HG03460 (cell line): ENCODE measurements at regions not wholly inside any gene's neighbourhood (a gene's known extent, or its start where the extent isn't known, plus 50 kb on each side); places are given as distances from the start of the nearest gene placed in this dataset.

ENCODE experiments used
- ATAC-seq: cut with Tn5 transposase; IDR thresholded peaks from one replicate; pipeline ENCODE4 v1.9.1; 2021; ENCODE audit not compliant: unreplicated experiment

DNA sequence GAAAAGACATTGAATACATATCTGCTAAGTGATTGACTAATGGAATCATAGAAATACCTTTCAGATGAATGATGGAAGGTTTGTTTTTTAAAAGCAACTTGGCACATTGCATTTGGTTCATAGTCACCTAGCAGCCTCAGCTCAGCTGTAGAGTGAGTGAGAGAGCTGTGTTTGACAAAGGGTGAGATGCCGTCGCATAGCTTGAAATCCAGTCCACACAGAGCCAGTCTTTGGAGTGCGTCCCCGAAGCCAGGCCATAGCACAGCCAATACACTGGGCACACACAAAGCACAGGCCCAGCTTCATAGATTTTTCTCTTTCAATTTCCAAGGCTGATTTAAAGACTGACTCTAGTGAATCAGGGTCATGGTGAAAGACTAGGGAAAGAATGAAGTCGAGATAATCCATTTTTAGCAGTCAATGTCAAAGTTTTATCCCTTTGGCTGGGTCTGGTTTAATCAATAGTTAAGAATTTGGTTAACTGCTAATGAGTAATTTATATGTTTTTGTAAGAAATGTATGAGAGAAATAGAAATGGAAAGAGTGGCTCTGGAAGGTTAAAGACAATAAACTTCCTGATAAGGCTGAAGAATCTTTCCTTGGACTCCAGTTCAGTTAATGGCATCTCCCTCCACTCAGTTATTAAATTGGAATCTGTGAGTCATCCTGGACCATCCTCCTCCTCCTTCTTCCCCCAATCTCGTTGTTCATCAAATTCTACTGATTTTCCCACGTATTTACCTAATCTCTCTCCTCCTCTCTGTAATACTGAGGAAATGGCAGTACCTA, 101.2 kb upstream of the IRF2BP2 start:
- ATAC-seq = no peak

- ATAC-seq = no peak
Measured at GRCh38 chr1:234710381-234710780, 100.4 kb upstream of the IRF2BP2 start.

DNA sequence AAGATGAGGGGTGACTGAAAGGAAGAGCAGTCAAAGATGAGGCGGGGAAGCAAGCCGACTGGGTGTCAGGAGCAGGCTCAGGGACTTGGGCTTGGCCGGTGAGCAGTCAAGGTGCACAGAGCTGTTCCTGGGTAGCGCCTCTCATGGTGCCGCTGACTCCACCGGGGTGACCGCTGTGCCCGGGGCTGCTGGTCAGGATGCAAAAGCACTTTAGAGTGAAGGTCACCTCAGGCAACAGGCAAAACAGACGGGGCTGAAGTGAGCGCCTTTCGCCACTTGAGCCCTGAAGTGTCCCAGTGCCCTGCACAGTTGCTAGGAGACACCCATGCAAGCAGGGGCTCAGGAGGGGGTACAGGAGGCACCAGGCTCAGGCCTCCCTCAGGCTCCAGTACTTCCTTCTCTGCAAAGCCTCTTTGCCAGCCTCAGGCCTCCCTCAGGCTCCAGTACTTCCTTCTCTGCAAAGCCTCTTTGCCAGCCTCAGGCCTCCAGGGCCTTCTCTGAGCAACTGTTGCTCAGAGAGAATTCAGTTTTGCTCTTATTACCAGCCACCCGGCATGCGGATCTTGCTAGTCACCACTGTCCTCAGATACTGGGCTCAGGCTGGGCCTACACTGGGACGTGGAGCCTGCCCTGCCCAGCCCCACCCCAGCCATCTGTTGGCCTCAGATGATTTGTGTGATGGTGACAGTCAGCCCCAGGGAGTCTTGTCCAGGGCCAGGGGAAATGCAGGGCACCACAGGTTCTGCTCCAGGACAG, 99.7 kb upstream of the IRF2BP2 start:
- ATAC-seq = no peak

DNA sequence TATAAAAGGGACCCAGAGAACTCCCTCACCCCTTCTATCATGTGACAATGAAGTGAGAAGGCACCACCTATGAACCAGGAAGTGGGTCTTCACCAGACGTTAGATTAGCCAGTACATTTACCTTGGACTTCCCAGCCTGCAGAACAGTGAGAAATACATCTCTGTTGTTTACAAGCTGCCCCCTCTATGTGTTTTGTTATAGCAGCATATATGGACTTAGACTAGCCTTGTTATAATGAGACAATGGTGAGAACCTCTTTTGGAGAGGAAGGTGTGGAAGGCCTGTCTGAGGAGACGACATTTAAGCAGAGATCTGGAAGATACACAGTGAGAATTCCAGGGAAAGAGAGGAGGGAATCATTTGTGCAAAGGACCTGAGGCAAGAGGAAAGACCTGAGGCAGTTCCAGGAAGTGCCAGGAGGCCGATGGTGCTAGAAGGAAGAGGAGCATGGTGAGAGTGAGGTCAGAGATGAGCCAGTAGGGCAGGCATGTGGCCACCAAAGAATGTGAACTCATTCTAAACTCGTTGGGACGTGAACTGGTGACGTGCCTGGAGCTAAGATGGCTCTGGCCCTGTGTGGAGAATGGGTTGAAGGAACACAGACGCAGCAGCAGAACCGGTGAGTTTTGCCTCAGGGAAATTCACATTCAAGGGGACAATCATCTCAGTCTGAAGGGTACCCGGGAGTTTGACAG, 98.9 kb upstream of the IRF2BP2 start:
- no peak for ATAC-seq

DNA sequence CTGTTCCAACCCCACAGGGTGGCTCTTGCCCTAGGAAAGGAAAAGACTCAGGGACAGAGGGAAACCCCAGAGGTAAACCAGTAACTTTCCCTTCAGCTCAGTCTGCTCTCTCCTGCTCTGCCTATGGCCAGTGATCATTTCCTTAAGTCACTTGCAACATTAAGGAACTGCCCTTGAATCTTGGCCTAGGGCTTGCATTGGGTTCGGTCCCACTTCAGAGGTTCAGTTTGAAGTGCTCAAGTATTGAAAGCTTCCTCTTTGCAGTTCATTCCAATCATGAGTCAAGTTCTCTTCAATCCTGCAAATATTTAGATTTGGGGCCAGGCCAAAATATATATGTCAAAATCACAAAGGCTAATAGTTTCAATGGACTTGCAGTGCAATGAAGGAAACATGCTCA, 97.7 kb upstream of the IRF2BP2 start:
- ATAC-seq = no peak

GRCh38 chr1:234706931-234707330, 97.0 kb upstream of the IRF2BP2 start:
- ATAC-seq = no peak

GRCh38 chr1:234706199-234706598, 96.2 kb upstream of the IRF2BP2 start:
- ATAC-seq = no peak

DNA sequence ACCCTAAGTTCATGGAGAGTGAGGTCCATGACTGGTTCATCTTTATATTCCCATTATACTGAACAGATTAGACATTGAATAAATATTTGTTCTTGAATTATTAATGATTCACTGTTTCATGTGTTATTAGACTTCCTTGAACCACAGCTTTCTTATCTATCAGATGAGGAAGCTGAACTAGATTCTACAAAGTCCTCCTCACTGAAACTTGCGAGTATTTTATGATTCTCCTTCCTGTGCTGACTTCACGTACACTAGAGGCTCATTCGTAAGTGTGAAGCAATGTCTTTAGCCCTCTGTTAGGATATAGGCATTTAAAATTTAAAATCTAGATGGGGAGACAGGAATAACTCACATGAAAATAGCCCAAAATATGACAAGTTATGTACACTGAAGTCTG, 95.6 kb upstream of the IRF2BP2 start:
- no peak for ATAC-seq

- ATAC-seq = no peak
Measured at GRCh38 chr1:234704106-234704887, 94.3 kb upstream of the IRF2BP2 start.

DNA sequence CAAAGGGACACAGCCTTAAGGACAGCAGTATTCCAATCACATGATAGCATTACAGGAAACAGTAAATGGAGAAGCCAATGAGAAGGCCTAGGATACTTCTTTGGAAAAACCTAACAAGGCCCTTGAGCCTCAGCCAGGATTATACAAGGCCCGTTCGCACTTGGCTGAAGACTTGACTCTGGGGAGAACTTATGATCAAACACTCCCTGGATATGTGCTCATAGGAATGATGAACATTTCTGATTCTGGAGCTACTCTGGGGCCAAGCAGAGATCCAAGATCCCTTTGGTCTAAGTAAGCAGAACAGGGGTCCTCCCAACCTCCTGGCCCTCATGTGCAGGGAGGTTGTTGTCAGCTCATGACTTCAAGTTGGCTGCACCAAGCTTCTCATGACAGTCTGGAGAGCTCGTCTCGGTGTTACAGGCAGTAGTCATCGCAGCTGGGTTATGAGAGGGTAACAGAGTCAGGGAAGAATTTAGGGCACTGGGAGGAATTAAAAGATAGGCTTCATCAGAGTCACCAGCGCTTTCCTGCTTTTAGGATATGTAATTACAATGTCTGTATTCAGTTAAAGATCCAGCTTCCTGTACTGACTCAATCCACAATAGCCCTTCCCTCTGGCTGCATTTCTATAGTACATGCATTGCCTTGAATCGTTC, 92.5 kb upstream of the IRF2BP2 start:
- ATAC-seq = no peak

- no peak for ATAC-seq
Measured at GRCh38 chr1:234701737-234702341, 91.9 kb upstream of the IRF2BP2 start.

- ATAC-seq = peak; percentile 63
Measured at GRCh38 chr1:234699795-234700665, 90.1 kb upstream of the IRF2BP2 start.

GRCh38 chr1:234698686-234699085, 88.7 kb upstream of the IRF2BP2 start:
- no peak for ATAC-seq

DNA sequence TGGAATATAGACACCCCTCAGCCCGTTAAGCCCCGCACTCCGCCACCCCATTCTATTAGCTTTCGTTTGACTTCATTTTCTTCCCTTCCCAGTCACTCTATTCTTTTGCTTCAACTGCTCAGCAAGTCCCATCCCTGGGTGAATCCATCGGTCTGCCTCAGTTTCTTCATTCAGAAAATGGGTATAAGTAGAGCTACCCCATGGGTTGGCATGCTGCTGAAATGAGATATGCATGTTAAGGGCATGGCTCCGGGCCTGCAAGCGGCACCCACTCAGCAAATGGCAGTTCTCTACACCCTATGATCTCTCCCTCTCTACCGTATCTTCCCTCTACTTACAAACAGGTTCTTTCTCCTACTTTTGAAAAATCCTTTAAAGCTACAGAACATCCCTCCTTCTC, 87.8 kb upstream of the IRF2BP2 start:
- ATAC-seq = no peak

- no peak for ATAC-seq
Measured at GRCh38 chr1:234697015-234697414, 87.0 kb upstream of the IRF2BP2 start.

DNA sequence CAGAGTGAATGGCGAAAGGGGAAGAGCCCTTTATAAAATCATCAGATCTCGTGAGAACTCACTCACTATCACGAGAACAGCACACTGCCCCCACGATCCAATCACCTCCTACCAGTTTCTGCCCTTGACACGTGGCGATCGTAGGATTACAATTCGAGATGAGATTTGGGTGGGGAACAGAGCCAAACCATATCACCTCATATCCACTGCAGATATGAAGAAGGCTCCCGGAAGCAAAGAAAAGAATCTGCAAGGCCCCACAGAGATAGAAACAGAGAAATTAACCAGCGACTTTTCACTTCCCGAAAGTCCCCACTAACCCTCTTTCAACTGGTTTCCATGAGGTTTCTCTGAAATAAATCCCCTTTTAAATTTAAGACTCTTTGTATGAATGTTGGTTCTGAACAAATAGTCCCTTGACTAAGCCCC, 86.2 kb upstream of the IRF2BP2 start:
- ATAC-seq = peak; percentile 63

- ATAC-seq = no peak
Measured at GRCh38 chr1:234694661-234695060, 84.7 kb upstream of the IRF2BP2 start.

DNA sequence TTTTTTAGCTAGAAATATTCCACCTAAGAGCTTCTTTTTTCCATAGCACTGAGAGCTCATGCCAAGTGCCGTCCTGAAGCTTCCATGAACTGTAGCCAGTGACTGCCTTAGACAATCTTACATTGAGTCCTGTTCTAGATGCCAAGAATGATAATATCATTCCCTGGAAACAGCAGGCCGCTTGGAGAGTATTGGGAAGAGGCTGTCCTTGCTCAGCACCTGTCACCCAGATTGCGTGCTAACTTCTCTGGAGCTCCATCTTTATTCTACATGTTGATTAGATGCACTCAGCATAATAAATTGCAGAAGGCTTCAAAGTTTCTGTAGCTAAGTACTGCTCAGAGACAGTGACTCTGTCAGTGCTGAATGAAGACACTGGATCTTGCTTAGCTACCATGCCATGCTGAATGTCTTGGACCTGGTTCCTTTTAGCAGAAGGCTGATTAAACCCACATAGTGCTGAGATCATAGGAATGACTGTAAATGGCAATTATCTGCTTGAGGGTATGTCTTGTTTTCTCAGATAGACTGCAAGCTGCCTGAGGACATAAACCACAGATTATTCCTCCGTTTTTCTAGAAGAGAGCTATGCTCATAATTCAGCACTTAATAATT, 83.1 kb upstream of the IRF2BP2 start:
- no peak for ATAC-seq

GRCh38 chr1:234691567-234691966, 81.6 kb upstream of the IRF2BP2 start:
- no peak for ATAC-seq
